ENCODE measurements at regions not wholly inside any gene's neighbourhood (a gene's known extent, or its start where the extent isn't known, plus 50 kb on each side); places are given as distances from the start of the nearest gene placed in this dataset.

- Histone ChIP-seq H3K36me3 (no peaks in the 10 kb centered on the region), H3K27me3 (no peaks in the 10 kb centered on the region), H3K9me3 (no peaks in the 10 kb centered on the region), H3K4me1 (peaks cover 15 to 24% (median 19%) of the 10 kb centered on the region in 4 donors), H3K4me3 (no peak overlapping the region), H3K27ac (no peak overlapping the region)
- DNase-seq, result no peak
- in situ Hi-C loops (cut with MboI; ENCODE audit: low pct_ligation_motif_present in 1 of 4, low pct_unique_long_range_greater_than_20kb in 1 of 4, low sequenced_read_pairs in 3 of 4), result no loop called here
- intact Hi-C loops (cut with DNase I; ENCODE audit: low total_unique reads), result no loop called here
- 86 to 88% methylated on average over 8 to 12 of the region's 12 CpGs for WGBS, 2 donors (ENCODE audit: low coverage in 1 of 2)
- TF ChIP-seq POLR2A (IDR thresholded peaks at IDR 0.05) (no peak), POLR2AphosphoS5 (IDR thresholded peaks at IDR 0.05) (no peak), EP300 (IDR thresholded peaks at IDR 0.05; ENCODE audit: low read depth) (no peak)
- TF ChIP-seq, protein P1, sequence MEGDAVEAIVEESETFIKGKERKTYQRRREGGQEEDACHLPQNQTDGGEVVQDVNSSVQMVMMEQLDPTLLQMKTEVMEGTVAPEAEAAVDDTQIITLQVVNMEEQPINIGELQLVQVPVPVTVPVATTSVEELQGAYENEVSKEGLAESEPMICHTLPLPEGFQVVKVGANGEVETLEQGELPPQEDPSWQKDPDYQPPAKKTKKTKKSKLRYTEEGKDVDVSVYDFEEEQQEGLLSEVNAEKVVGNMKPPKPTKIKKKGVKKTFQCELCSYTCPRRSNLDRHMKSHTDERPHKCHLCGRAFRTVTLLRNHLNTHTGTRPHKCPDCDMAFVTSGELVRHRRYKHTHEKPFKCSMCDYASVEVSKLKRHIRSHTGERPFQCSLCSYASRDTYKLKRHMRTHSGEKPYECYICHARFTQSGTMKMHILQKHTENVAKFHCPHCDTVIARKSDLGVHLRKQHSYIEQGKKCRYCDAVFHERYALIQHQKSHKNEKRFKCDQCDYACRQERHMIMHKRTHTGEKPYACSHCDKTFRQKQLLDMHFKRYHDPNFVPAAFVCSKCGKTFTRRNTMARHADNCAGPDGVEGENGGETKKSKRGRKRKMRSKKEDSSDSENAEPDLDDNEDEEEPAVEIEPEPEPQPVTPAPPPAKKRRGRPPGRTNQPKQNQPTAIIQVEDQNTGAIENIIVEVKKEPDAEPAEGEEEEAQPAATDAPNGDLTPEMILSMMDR (IDR thresholded peaks at IDR 0.05), result no peak
These were observed 93.2 kb upstream of the MEF2A start for GRCh38 chr15:99472416-99473145.

DNA sequence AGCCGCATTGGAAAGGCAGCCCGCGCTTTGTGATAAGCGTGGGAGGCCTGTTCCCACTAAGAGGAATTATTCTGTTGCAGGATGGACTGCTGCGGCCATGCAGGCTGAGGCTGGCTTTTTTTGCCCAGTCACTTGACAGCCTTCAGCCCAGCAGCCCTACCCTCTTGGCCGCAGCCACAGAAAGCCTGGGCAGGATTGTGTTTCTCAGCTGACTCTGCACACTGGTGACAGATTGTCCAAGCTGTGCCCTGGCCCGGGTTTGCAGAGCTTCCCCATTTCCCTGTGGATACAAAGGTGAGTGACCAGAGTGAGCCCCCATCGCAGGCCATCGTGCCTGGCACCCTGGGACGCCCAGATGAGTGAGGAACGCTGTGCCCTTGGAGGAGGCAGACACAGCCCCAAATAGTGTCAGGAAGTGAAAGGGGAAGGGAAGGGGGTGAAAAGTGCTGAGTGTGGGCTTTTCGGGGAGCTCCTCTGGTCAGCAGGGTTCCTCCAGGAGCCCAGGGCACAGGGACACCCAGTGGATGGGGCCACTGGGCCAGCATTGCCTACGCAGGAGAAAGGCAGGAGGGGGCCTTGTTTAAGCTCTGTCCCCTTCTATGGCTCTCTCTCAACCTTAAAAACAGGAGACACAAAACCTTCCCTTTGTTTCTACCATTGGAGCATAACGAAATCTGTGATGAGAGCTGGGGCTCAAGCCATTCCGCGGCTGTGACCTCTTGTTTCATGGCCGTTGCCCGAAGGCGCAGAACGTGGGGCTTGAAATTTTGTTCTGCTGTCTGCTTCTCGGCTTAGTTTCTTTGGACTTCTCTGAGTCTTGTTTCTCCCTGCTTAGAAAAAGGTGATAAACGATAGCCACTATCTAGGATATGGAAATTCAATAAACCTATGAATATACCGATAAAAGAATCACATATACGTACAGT is 91.5 kb upstream of the MEF2A start:
- peak; percentile 32 for DNase-seq
- Histone ChIP-seq H3K9me3 (no peaks in the 10 kb centered on the region), H3K27me3 (no peaks in the 10 kb centered on the region), H3K27ac (peak overlapping the region in 1 of 4 donors; percentile 13), H3K4me1 (peaks cover 15 to 25% (median 20%) of the 10 kb centered on the region in 4 donors), H3K36me3 (no peaks in the 10 kb centered on the region), H3K4me3 (no peak overlapping the region)
- TF ChIP-seq EP300 (IDR thresholded peaks at IDR 0.05; ENCODE audit: low read depth), result no peak
- no peak for TF ChIP-seq POLR2AphosphoS5 (IDR thresholded peaks at IDR 0.05)
- intact Hi-C loops (cut with DNase I; ENCODE audit: low total_unique reads), result no loop called here
- 91% methylated on average over 8 to 24 of the region's 24 CpGs for WGBS, 2 donors (ENCODE audit: low coverage in 1 of 2)
- in situ Hi-C loops (cut with MboI; ENCODE audit: low pct_ligation_motif_present in 1 of 4, low pct_unique_long_range_greater_than_20kb in 1 of 4, low sequenced_read_pairs in 3 of 4), result no loop called here

DNA sequence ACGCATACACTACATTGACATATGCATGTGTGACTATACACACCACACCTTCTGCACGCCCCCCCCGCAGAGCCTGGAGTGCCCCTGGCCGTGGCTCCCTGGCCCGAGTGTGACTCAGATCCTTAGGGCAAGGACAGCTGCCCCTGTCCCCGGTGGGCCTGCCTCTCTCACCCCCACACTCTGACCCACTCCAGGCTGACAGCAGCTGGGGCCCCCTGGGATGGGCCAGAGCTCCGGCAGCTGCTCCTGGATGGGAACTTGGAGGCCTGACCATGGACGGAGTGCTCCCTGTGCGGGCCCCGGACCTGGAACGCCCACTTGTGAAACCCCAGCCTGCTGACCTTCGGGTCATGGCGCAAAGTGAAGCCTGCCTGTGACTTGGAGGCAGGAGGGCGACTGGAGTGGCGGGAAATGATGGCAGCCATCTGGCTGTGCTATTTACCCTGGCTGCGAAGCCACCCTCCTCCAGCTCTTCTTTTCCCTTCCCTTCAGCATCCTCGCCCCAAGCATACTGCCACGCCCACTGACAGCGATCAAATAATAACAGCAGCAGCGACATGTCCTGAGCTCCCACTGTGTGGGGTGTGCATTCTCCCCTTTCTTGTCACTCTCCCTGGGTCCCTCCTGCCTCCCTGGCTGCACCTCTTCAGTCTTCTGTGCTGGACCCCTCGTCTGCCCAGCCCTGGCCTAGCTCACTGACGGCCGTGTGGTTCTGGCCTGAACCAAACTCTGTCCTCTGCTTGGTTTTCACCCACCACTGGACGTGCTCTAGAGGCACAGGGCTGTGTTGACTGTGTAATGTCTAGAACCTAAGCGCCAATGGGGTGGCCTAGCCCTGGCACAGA is 90.7 kb upstream of the MEF2A start:
- in situ Hi-C loops (cut with MboI; ENCODE audit: low pct_ligation_motif_present in 1 of 4, low pct_unique_long_range_greater_than_20kb in 1 of 4, low sequenced_read_pairs in 3 of 4), result no loop called here
- no peak for DNase-seq
- Histone ChIP-seq H3K27ac (peak overlapping the region in 3 of 4 donors; percentile 65 to 82 (median 77)), H3K9me3 (no peaks in the 10 kb centered on the region), H3K4me1 (peaks cover 15 to 25% (median 20%) of the 10 kb centered on the region in 4 donors), H3K36me3 (no peaks in the 10 kb centered on the region), H3K27me3 (no peaks in the 10 kb centered on the region), H3K4me3 (no peak overlapping the region)
- 76 to 78% methylated on average over 6 to 25 of the region's 25 CpGs for WGBS, 2 donors (ENCODE audit: low coverage in 1 of 2)
- peak in 1 of 3 donors; percentile 21 for TF ChIP-seq POLR2AphosphoS5 (IDR thresholded peaks at IDR 0.05)
- TF ChIP-seq, protein P1 (IDR thresholded peaks at IDR 0.05), result no peak
- intact Hi-C loops (cut with DNase I; ENCODE audit: low total_unique reads), result no loop called here

GRCh38 chr15:99475754-99476412 is 89.9 kb upstream of the MEF2A start:
- Histone ChIP-seq H3K9me3 (no peaks in the 10 kb centered on the region), H3K27ac (peak overlapping the region; percentile 65 to 82 (median 72)), H3K27me3 (no peaks in the 10 kb centered on the region), H3K4me3 (no peak overlapping the region), H3K4me1 (peaks cover 15 to 25% (median 20%) of the 10 kb centered on the region in 4 donors), H3K36me3 (no peaks in the 10 kb centered on the region)
- intact Hi-C loops (cut with DNase I; ENCODE audit: low total_unique reads), result no loop called here
- in situ Hi-C loops (cut with MboI; ENCODE audit: low pct_ligation_motif_present in 1 of 4, low pct_unique_long_range_greater_than_20kb in 1 of 4, low sequenced_read_pairs in 3 of 4), result no loop called here
- TF ChIP-seq EP300 (IDR thresholded peaks at IDR 0.05; ENCODE audit: low read depth) (no peak), POLR2AphosphoS5 (IDR thresholded peaks at IDR 0.05) (no peak), POLR2A (IDR thresholded peaks at IDR 0.05) (no peak)
- TF ChIP-seq, protein P1 (IDR thresholded peaks at IDR 0.05), result no peak
- WGBS, 2 donors (ENCODE audit: low coverage in 1 of 2), result 71 to 79% methylated on average over 5 to 14 of the region's 14 CpGs
- DNase-seq, result no peak

Measured in transverse colon (tissue), 4 donors.